GM21528 (cell line): ENCODE measurements at regions not wholly inside any gene's neighbourhood (a gene's known extent, or its start where the extent isn't known, plus 50 kb on each side); places are given as distances from the start of the nearest gene placed in this dataset.
A peak's percentile ranks its signal among the peaks of the same experiment; 100 is the strongest.
"Not testable (repeated sequence)": the region's sequence is repeated elsewhere in the genome, so short reads cannot be mapped to it uniquely, and the experiment has no call there.

Experiments
- ATAC-seq: cut with Tn5 transposase; IDR thresholded peaks from one replicate; pipeline ENCODE4 v1.9.1; 2021; ENCODE audit warnings: mild to moderate bottlenecking, moderate library complexity; ENCODE audit not compliant: unreplicated experiment, low FRiP score

GRCh38 chr1:222049661-222050060 is 307.8 kb upstream of the DUSP10 start:
- ATAC-seq = not testable (repeated sequence)

GRCh38 chr1:222049176-222049575 is 307.3 kb upstream of the DUSP10 start:
- ATAC-seq = no peak

GRCh38 chr1:222048094-222048595 is 306.3 kb upstream of the DUSP10 start:
- peak; percentile 63 for ATAC-seq

- no peak for ATAC-seq
These were observed 305.5 kb upstream of the DUSP10 start for GRCh38 chr1:222047366-222047765.

GRCh38 chr1:222046684-222047263 is 304.9 kb upstream of the DUSP10 start:
- ATAC-seq = no peak

- ATAC-seq = no peak
These were observed 303.9 kb upstream of the DUSP10 start for GRCh38 chr1:222045786-222046185.

GRCh38 chr1:222045236-222045635 is 303.3 kb upstream of the DUSP10 start:
- ATAC-seq = no peak

GRCh38 chr1:222043444-222044292 is 301.8 kb upstream of the DUSP10 start:
- ATAC-seq = no peak

GRCh38 chr1:222042120-222042519 is 300.2 kb upstream of the DUSP10 start:
- ATAC-seq = no peak

GRCh38 chr1:222040955-222041354 is 299.1 kb upstream of the DUSP10 start:
- ATAC-seq = no peak

GRCh38 chr1:222040121-222040805 is 298.4 kb upstream of the DUSP10 start:
- no peak for ATAC-seq

- ATAC-seq = no peak
These were observed 297.1 kb upstream of the DUSP10 start for GRCh38 chr1:222038971-222039370.

- no peak for ATAC-seq
These were observed 295.8 kb upstream of the DUSP10 start for GRCh38 chr1:222037720-222038119.

- ATAC-seq = no peak
These were observed 292.9 kb upstream of the DUSP10 start for GRCh38 chr1:222034790-222035189.

GRCh38 chr1:222033450-222033849 is 291.6 kb upstream of the DUSP10 start:
- ATAC-seq = no peak

- ATAC-seq = no peak
These were observed 289.4 kb upstream of the DUSP10 start for GRCh38 chr1:222031318-222031717.

GRCh38 chr1:222028676-222029075 is 286.8 kb upstream of the DUSP10 start:
- no peak for ATAC-seq

- no peak for ATAC-seq
These were observed 286.2 kb upstream of the DUSP10 start for GRCh38 chr1:222028116-222028515.

GRCh38 chr1:222026280-222026679 is 284.4 kb upstream of the DUSP10 start:
- ATAC-seq = no peak

GRCh38 chr1:222023025-222023424 is 281.1 kb upstream of the DUSP10 start:
- ATAC-seq = no peak

- ATAC-seq = no peak
These were observed 279.2 kb upstream of the DUSP10 start for GRCh38 chr1:222021129-222021528.
